ENCODE measurements at regions not wholly inside any gene's neighbourhood (a gene's known extent, or its start where the extent isn't known, plus 50 kb on each side); places are given as distances from the start of the nearest gene placed in this dataset.
A peak's percentile ranks its signal among the peaks of the same experiment; 100 is the strongest.

DNA sequence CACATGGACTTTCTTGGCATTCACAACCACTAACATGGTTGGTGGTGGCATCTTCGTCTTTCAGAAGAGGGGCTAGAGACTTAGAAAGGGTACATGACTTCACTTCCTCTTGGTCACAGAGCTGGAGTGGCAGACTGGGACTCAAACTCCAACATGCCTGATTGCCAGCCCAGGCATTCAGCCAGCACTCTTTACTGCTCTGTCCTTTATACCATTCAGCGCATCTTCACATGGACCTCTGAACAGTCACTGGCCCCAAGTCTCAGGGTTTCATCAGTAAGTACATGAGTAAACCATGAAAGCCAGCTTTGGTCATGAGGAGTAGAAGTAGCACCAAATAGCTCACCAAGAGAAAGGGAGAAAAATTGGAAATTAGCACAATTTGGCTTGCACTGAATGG, 148.4 kb upstream of the KLF14 start:
- CTCF ChIA-PET, result interaction anchor here (1.0 to 3.4 kb wide), 3 partner anchors 13 to 77 kb away, joined by 4 to 21 read pairs (median 4); no protein-coding TSS in a partner anchor
- ATAC-seq (no peak), DNase-seq (no peak)
- Mint-ChIP-seq H3K9me3 (ENCODE audit: insufficient read depth) (no peaks in the 10 kb centered on the region), H3K27me3 (ENCODE audit: low read depth) (no peaks in the 10 kb centered on the region), H3K4me3 (no peak overlapping the region), H3K27ac (peak overlapping the region; percentile 37), H3K36me3 (ENCODE audit: low read depth) (peaks cover 68% of the 10 kb centered on the region), H3K4me1 (ENCODE audit: low read depth) (peaks cover 39% of the 10 kb centered on the region)
- POLR2A ChIA-PET, result no interaction called here

DNA sequence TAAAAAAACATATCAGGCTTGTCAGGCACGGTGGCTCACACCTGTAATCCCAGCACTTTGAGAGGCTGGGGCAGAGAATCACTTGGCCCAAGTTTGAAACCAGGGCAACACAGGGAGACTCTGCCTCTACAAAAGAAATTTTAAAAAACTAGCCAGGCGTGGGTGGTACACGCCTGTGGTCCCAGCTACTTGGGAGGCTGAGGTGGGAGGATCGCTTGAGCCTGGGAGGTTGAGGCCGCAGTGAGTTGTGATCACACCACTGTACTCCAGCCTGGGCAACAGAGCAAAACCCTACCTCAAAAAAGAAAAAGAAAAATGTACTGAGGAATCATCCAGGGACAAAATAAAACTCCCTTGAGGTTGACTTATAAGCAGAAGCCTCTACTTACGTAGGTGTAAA, 149.9 kb upstream of the KLF14 start:
- Mint-ChIP-seq H3K9me3 (ENCODE audit: insufficient read depth) (no peaks in the 10 kb centered on the region), H3K4me1 (ENCODE audit: low read depth) (peaks cover 44% of the 10 kb centered on the region), H3K36me3 (ENCODE audit: low read depth) (peaks cover 73% of the 10 kb centered on the region), H3K27ac (peak overlapping the region; percentile 73), H3K4me3 (no peak overlapping the region), H3K27me3 (ENCODE audit: low read depth) (no peaks in the 10 kb centered on the region)
- DNase-seq (no peak), ATAC-seq (no peak)
- POLR2A ChIA-PET, result no interaction called here
- CTCF ChIA-PET, result interaction anchor here (1.1 to 5.9 kb wide), 2 partner anchors 9 to 12 kb away, joined by 4 to 49 read pairs; no protein-coding TSS in a partner anchor

DNA sequence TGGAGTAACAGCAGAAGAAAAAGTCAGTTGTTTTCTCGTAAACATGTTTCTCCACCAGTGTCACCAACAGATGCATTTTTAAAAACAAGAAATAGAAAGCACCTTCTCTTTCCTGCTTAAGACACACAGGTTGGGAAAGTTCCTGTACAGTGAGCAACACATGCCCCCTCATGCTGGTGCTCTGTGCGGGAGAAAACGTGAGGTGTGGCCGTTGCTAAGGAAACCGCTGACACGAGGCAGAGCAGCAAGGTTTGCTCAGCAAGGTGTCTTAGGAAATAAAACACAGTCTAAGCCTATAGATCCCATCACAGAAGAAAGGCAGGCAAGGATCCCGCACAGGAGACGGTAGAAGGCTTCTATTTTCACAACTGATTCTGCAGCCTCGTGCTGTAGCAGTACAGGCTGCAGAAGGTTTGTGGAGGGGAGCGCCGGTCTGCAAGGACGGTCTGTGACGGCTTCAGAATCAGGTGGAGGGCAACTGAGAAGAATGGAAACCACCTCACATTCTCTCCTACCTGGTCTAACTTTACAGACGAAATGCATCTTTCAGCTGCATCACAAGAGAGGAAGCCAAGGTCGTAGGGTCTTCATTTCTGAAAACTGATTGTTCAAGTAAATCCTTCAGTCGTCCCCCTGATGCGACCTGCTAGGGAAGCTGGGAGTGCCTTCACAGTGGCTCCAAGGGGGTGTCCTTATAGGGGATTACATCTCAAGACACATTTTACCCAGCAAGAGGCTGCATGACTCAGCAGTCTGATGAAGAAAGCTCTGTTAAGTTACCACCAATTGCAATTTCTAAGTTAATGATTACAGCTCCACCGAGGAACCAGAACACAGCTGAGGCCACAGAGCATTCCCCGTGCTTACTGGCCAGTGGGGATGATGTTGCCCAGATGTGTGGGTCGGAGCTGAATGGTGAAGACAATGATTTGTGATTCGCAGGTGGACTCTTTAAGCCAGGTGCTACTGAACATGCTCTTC, 150.7 kb upstream of the KLF14 start:
- ATAC-seq (peak; percentile 37), DNase-seq (no peak)
- H3K9me3 Mint-ChIP-seq (ENCODE audit: insufficient read depth), result no peaks in the 10 kb centered on the region
- peaks cover 67% of the 10 kb centered on the region for H3K36me3 Mint-ChIP-seq (ENCODE audit: low read depth)
- ChIA-PET POLR2A (interaction anchor here (0.6 kb wide), 1 partner anchor 282 kb away, joined by 3 read pairs; no protein-coding TSS in a partner anchor), CTCF (interaction anchor here (1.4 to 5.9 kb wide), 4 partner anchors 9 to 155 kb away, joined by 4 to 49 read pairs (median 10); no protein-coding TSS in a partner anchor)
- no peaks in the 10 kb centered on the region for H3K27me3 Mint-ChIP-seq (ENCODE audit: low read depth)
- H3K4me1 Mint-ChIP-seq (ENCODE audit: low read depth), result peaks cover 45% of the 10 kb centered on the region
- peak overlapping the region; percentile 73 for H3K27ac Mint-ChIP-seq
- no peak overlapping the region for H3K4me3 Mint-ChIP-seq

DNA sequence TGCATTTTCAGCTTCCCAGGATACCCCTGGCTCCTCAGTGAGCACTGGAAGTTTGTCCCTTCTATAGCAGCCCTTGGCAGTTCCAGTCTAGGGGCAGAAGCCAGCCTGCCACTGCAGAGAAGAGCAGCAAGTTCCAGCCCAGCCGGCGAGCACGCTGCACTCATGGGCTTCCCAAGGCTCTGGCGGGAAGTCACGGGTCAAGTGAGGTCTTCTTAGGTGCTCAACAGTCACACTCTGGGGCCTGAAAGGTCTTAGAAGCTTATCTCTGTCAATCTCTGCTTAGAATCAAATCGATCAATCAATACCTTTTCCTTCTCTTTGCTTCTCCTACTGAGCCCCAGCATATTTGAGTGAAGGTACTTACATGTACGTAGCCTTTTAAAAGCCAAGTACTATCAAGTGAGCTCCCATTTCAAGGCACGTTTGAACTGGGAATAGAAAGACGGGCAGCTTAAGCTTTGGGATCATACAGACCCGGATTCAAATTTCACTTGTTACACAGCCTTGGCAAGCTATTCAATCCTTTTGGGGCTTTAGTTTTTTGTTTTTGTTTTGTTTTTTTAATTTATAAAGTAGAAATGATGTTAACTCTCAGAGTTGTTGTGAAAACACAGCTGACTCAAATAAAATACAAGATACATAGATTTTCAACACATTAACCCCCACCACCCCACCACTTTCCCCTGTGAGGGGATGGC, 152.6 kb upstream of the KLF14 start:
- peaks cover 69% of the 10 kb centered on the region for H3K36me3 Mint-ChIP-seq (ENCODE audit: low read depth)
- no peak overlapping the region for H3K27ac Mint-ChIP-seq
- H3K27me3 Mint-ChIP-seq (ENCODE audit: low read depth), result no peaks in the 10 kb centered on the region
- POLR2A ChIA-PET, result no interaction called here
- H3K9me3 Mint-ChIP-seq (ENCODE audit: insufficient read depth), result no peaks in the 10 kb centered on the region
- CTCF ChIA-PET, result interaction anchor here (1.1 to 5.9 kb wide), 6 partner anchors 9 to 182 kb away, joined by 3 to 49 read pairs (median 4); no protein-coding TSS in a partner anchor
- peaks cover 46% of the 10 kb centered on the region for H3K4me1 Mint-ChIP-seq (ENCODE audit: low read depth)
- DNase-seq (no peak), ATAC-seq (no peak)
- H3K4me3 Mint-ChIP-seq, result no peak overlapping the region

GRCh38 chr7:130887182-130887956, 153.4 kb upstream of the KLF14 start:
- Mint-ChIP-seq H3K36me3 (ENCODE audit: low read depth) (peaks cover 62% of the 10 kb centered on the region), H3K27me3 (ENCODE audit: low read depth) (no peaks in the 10 kb centered on the region), H3K27ac (peak overlapping the region; percentile 16), H3K9me3 (ENCODE audit: insufficient read depth) (no peaks in the 10 kb centered on the region), H3K4me1 (ENCODE audit: low read depth) (peaks cover 46% of the 10 kb centered on the region), H3K4me3 (no peak overlapping the region)
- ATAC-seq (no peak), DNase-seq (no peak)
- POLR2A ChIA-PET, result no interaction called here
- CTCF ChIA-PET, result interaction anchor here (1.1 to 5.9 kb wide), 3 partner anchors 9 to 95 kb away, joined by 5 to 49 read pairs (median 11); no protein-coding TSS in a partner anchor

GRCh38 chr7:130887957-130888371, 154.0 kb upstream of the KLF14 start:
- Mint-ChIP-seq H3K27me3 (ENCODE audit: low read depth) (no peaks in the 10 kb centered on the region), H3K36me3 (ENCODE audit: low read depth) (peaks cover 61% of the 10 kb centered on the region), H3K4me3 (no peak overlapping the region), H3K4me1 (ENCODE audit: low read depth) (peaks cover 49% of the 10 kb centered on the region), H3K9me3 (ENCODE audit: insufficient read depth) (no peaks in the 10 kb centered on the region), H3K27ac (peak overlapping the region; percentile 9)
- CTCF ChIA-PET, result interaction anchor here (1.6 to 5.9 kb wide), 4 partner anchors 8 to 153 kb away, joined by 3 to 49 read pairs (median 10); no protein-coding TSS in a partner anchor
- POLR2A ChIA-PET, result no interaction called here
- DNase-seq (no peak), ATAC-seq (no peak)

- Mint-ChIP-seq H3K4me1 (ENCODE audit: low read depth) (peaks cover 49% of the 10 kb centered on the region), H3K4me3 (no peak overlapping the region), H3K36me3 (ENCODE audit: low read depth) (peaks cover 59% of the 10 kb centered on the region), H3K27ac (peak overlapping the region; percentile 58), H3K9me3 (ENCODE audit: insufficient read depth) (no peaks in the 10 kb centered on the region), H3K27me3 (ENCODE audit: low read depth) (no peaks in the 10 kb centered on the region)
- POLR2A ChIA-PET, result no interaction called here
- no peak for DNase-seq
- ATAC-seq, result no peak
- CTCF ChIA-PET, result interaction anchor here (1.6 to 5.9 kb wide), 4 partner anchors 8 to 152 kb away, joined by 3 to 49 read pairs (median 10); no protein-coding TSS in a partner anchor
Measured at GRCh38 chr7:130888468-130888867, 154.5 kb upstream of the KLF14 start.

- POLR2A ChIA-PET, result no interaction called here
- H3K4me3 Mint-ChIP-seq, result no peak overlapping the region
- no peaks in the 10 kb centered on the region for H3K27me3 Mint-ChIP-seq (ENCODE audit: low read depth)
- ATAC-seq (no peak), DNase-seq (no peak)
- peak overlapping the region; percentile 43 for H3K27ac Mint-ChIP-seq
- H3K9me3 Mint-ChIP-seq (ENCODE audit: insufficient read depth), result no peaks in the 10 kb centered on the region
- CTCF ChIA-PET, result interaction anchor here (0.9 to 1.0 kb wide), 2 partner anchors 10 to 92 kb away, joined by 3 read pairs; no protein-coding TSS in a partner anchor
- H3K36me3 Mint-ChIP-seq (ENCODE audit: low read depth), result peaks cover 62% of the 10 kb centered on the region
- H3K4me1 Mint-ChIP-seq (ENCODE audit: low read depth), result peaks cover 55% of the 10 kb centered on the region
Measured at GRCh38 chr7:130890176-130891020, 156.4 kb upstream of the KLF14 start.

DNA sequence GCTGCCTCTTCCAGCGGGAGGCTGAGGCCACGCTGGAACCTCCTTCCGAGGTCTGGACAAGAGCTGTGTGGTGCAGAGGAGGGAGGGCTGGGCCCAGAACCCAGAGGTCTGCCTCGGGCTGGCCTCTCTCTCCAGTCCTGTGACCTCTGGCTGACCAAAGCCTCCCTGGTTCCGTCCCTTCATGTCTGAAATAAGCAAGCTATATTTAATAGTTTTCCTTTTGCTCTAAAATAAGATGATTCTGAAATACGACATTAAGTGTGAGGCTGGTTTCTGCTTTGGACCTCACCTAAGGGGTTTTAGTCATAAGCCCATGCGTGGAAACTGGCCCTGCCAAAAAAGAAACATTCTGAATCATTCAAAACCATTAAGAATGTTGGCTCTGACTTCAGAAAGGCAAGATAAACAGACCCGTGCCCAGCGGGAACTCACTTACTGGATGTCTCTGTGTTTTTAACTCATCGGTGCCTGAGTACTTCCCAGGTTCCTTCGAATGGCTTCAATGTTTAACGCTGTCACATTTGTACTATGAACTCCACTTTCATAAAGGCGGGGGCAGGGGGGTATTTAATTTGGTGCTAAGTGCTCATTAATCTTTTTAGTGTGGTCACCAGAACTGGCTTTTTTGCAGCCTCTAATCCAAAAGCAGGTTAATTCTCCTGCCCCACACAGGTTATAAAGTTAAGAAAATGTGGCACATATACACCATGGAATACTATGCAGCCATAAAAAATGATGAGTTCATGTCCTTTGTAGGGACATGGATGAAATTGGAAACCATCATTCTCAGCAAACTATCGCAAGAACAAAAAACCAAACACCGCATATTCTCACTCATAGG, 157.5 kb upstream of the KLF14 start:
- peaks cover 70% of the 10 kb centered on the region for H3K36me3 Mint-ChIP-seq (ENCODE audit: low read depth)
- POLR2A ChIA-PET, result no interaction called here
- ATAC-seq, result no peak
- peaks cover 64% of the 10 kb centered on the region for H3K4me1 Mint-ChIP-seq (ENCODE audit: low read depth)
- H3K27me3 Mint-ChIP-seq (ENCODE audit: low read depth), result no peaks in the 10 kb centered on the region
- no peak overlapping the region for H3K4me3 Mint-ChIP-seq
- CTCF ChIA-PET, result no interaction called here
- H3K27ac Mint-ChIP-seq, result no peak overlapping the region
- DNase-seq, result no peak
- H3K9me3 Mint-ChIP-seq (ENCODE audit: insufficient read depth), result no peaks in the 10 kb centered on the region

DNA sequence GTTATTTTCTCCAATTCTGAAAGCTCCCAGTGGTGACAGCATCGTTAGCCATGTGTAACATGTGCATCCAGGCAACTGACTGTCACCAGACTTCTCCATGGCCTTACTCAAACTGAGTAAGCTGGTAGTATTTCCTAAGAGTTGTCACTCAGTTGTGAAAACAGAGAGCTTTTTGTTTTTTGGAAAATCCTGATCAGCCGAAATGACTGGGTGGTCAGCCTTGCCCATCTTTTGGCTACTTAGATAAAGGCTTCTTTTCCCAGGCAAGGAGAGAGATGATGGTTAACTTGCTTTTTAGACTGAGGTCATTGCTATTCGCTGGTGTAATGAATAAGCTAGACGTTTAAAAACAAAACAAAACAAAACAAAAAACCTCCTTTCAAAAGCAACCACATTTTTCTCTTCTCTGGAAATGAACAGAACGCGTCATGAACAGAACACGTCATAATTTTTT, 159.5 kb upstream of the KLF14 start:
- ATAC-seq, result no peak
- H3K4me3 Mint-ChIP-seq, result no peak overlapping the region

More for the DNA sequence above, 159.5 kb upstream of the KLF14 start:
- DNase-seq, result no peak
- H3K27ac Mint-ChIP-seq, result peak overlapping the region; percentile 74
- peaks cover 64% of the 10 kb centered on the region for H3K36me3 Mint-ChIP-seq (ENCODE audit: low read depth)
- POLR2A ChIA-PET, result interaction anchor here (0.5 to 1.1 kb wide), 2 partner anchors 11 to 346 kb away, joined by 3 read pairs; no protein-coding TSS in a partner anchor
- no peaks in the 10 kb centered on the region for H3K27me3 Mint-ChIP-seq (ENCODE audit: low read depth)
- H3K4me1 Mint-ChIP-seq (ENCODE audit: low read depth), result peaks cover 62% of the 10 kb centered on the region
- H3K9me3 Mint-ChIP-seq (ENCODE audit: insufficient read depth), result no peaks in the 10 kb centered on the region
- CTCF ChIA-PET, result interaction anchor here (0.9 to 7.7 kb wide), 8 partner anchors 8 to 212 kb away, joined by 3 to 127 read pairs (median 4); no protein-coding TSS in a partner anchor

All from activated CD8-positive, alpha-beta T cell treated with anti-CD3 and anti-CD28 coated beads, Interleukin-2, amount 10 ng/mL, durations not matched to agents 7 days and 5 days (primary cell).